CD14-positive monocyte (primary cell): ENCODE measurements at regions not wholly inside any gene's neighbourhood (a gene's known extent, or its start where the extent isn't known, plus 50 kb on each side); places are given as distances from the start of the nearest gene placed in this dataset.

Experiments
- DNase-seq, 3 donors: peaks; one replicate each; pipeline ENCODE4 v3.0.0-alpha.2; 2011 to 2022
- H2AFZ ChIP-seq: 2 replicates; pipeline ENCODE4 v1.6.0; 2012; ENCODE audit warnings: mild to moderate bottlenecking, low read depth, low read length, inconsistent platforms; ENCODE audit not compliant: insufficient read depth, poor library complexity, severe bottlenecking
- H3K27ac ChIP-seq, 2 donors: 1 replicate in 1 of 2; 2 replicates in 1 of 2; pipeline ENCODE4 v1.5.1; 2012 to 2013; ENCODE audit warnings: low read length in 2 of 2, control low read depth in 1 of 2, inconsistent platforms in 1 of 2, low read depth in 1 of 2, mild to moderate bottlenecking in 1 of 2
- H3K27me3 ChIP-seq, 2 donors: one replicate each; pipeline versions ENCODE4 v1.6.0 to v1.6.1; 2011 to 2013; ENCODE audit warnings: low read length in 2 of 2; ENCODE audit not compliant: control insufficient read depth in 2 of 2, insufficient read depth in 2 of 2
- H3K36me3 ChIP-seq, 2 donors: replicated peaks in 1 of 2; 1 replicate in 1 of 2; 2 replicates in 1 of 2; pipeline versions ENCODE4 v1.5.1 to v1.6.1; 2012 to 2013; ENCODE audit warnings: low read length in 2 of 2, control low read depth in 1 of 2, inconsistent platforms in 1 of 2, mild to moderate bottlenecking in 1 of 2; ENCODE audit not compliant: insufficient read depth in 2 of 2, control insufficient read depth in 1 of 2
- H3K4me1 ChIP-seq, 2 donors: 1 replicate in 1 of 2; 2 replicates in 1 of 2; pipeline versions ENCODE4 v1.5.1 to v1.6.1; 2012 to 2013; ENCODE audit warnings: low read length in 2 of 2, control low read depth in 1 of 2, inconsistent platforms in 1 of 2, mild to moderate bottlenecking in 1 of 2, moderate library complexity in 1 of 2; ENCODE audit not compliant: insufficient read depth in 2 of 2, control insufficient read depth in 1 of 2
- H3K4me2 ChIP-seq: replicated peaks from 2 replicates; pipeline ENCODE3; 2012; ENCODE audit warnings: low read length, moderate library complexity, mild to moderate bottlenecking; ENCODE audit not compliant: poor library complexity, severe bottlenecking; ENCODE audit errors: extremely low read depth
- H3K4me3 ChIP-seq, 3 experiments: fragments of 200-600 bp in 1 of 3; sonication (generic) in 1 of 3; replicated peaks in 1 of 3; 1 replicate in 2 of 3; 2 replicates in 1 of 3; pipeline ENCODE4 v1.5.1; 2011 to 2013; ENCODE audit warnings: low read length in 3 of 3, mild to moderate bottlenecking in 3 of 3, control low read depth in 2 of 3, low read depth in 2 of 3, inconsistent platforms in 1 of 3, moderate library complexity in 1 of 3
- H3K79me2 ChIP-seq: 2 replicates; pipeline ENCODE4 v1.6.0; 2012; ENCODE audit warnings: mild to moderate bottlenecking, control low read depth, inconsistent platforms, low read length, moderate library complexity; ENCODE audit not compliant: insufficient read depth
- H3K9ac ChIP-seq: 2 replicates; pipeline ENCODE4 v1.6.0; 2017; ENCODE audit warnings: low read length, mild to moderate bottlenecking; ENCODE audit not compliant: insufficient read depth, poor library complexity, severe bottlenecking
- H3K9me3 ChIP-seq, 2 donors: replicated peaks in 1 of 2; 1 replicate in 1 of 2; 2 replicates in 1 of 2; pipeline versions ENCODE4 v1.5.1 to v1.6.1; 2012 to 2013; ENCODE audit warnings: low read length in 2 of 2, control low read depth in 1 of 2; ENCODE audit not compliant: control insufficient read depth in 1 of 2, insufficient read depth in 1 of 2
- H4K20me1 ChIP-seq: 2 replicates; pipeline ENCODE4 v1.6.0; 2012; ENCODE audit warnings: mild to moderate bottlenecking, low read length, control low read depth, moderate library complexity; ENCODE audit not compliant: insufficient read depth
- H3K27ac Mint-ChIP-seq, 7 donors: one replicate each; pipeline ENCODE4 v1.8.0; 2020; ENCODE audit warnings: mild to moderate bottlenecking in 7 of 7, mixed read lengths in 7 of 7, moderate library complexity in 6 of 7, inconsistent platforms in 2 of 7
- H3K27me3 Mint-ChIP-seq, 3 donors: one replicate each; pipeline ENCODE4 v1.8.0; 2021 to 2022; ENCODE audit warnings: low read depth in 3 of 3, mild to moderate bottlenecking in 3 of 3, mixed read lengths in 3 of 3, moderate library complexity in 3 of 3, inconsistent platforms in 1 of 3
- H3K36me3 Mint-ChIP-seq, 2 donors: one replicate each; pipeline ENCODE4 v1.8.0; 2020; ENCODE audit warnings: mixed read lengths in 2 of 2, inconsistent platforms in 1 of 2, mild to moderate bottlenecking in 1 of 2
- H3K4me1 Mint-ChIP-seq: one replicate; pipeline ENCODE4 v1.8.0; 2020; ENCODE audit warnings: mild to moderate bottlenecking, mixed read lengths
- H3K4me3 Mint-ChIP-seq, 2 donors: one replicate each; pipeline ENCODE4 v1.8.0; 2020; ENCODE audit warnings: mild to moderate bottlenecking in 2 of 2, mixed read lengths in 2 of 2, moderate library complexity in 1 of 2
- H3K9me3 Mint-ChIP-seq, 7 donors: one replicate each; pipeline ENCODE4 v1.8.0; 2020 to 2022; ENCODE audit warnings: mixed read lengths in 7 of 7, mild to moderate bottlenecking in 6 of 7, moderate library complexity in 6 of 7, inconsistent platforms in 2 of 7
- WGBS: methylation state at CpG from one replicate; pipeline ENCODE4 v1.1.5; 2013; ENCODE audit warnings: missing lambda C conversion rate; ENCODE audit not compliant: insufficient coverage; 5-methylcytosine and 5-hydroxymethylcytosine counted together
- intact Hi-C, 2 donors: fragments of 100-400 bp; cut with micrococcal nuclease; formaldehyde crosslinking; loops; one replicate each; pipeline versions ENCODE4 v1.15.0 to v1.15.1; 2023
- TF ChIP-seq, protein P1 (sequence below): fragments of 200-600 bp; IDR thresholded peaks from one replicate; pipeline ENCODE4 v1.8.0; 2022; ENCODE audit warnings: antibody characterized with exemption, mild to moderate bottlenecking

DNA sequence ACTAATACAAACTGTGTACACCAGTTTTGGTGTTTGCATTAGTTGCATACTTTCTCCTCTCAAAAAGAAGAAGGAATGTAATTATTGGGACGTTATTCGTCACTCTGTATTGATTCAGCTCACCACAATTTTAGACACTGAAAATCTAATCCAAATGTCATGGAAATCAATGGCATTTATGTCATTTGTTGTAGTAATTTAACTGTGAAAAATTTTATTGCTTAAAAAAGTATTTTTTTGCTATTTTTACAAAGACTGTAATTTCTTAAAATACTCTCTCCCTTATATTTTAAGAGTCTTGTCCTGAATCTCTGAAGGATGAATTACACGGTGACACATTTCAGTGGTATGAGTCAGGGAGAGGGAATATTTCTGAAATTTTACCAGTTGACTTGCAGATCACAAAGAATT lies 2117.6 kb downstream of the PCDH9 start:
- Histone ChIP-seq H3K9ac (no peak overlapping the region), H3K4me1 (no peaks in the 10 kb centered on the region), H3K9me3 (peaks cover 6 to 8% of the 10 kb centered on the region in 2 donors), H3K4me2 (no peak overlapping the region), H3K27me3 (no peaks in the 10 kb centered on the region), H4K20me1 (no peaks in the 10 kb centered on the region), H3K4me3 (no peak overlapping the region), H3K36me3 (no peaks in the 10 kb centered on the region), H3K27ac (no peak overlapping the region), H3K79me2 (no peaks in the 10 kb centered on the region), H2AFZ (no peak overlapping the region)
- no CpG with 5 or more reads among the region's 3 CpGs for WGBS
- H3K4me3 Mint-ChIP-seq, result no peak overlapping the region
- H3K4me1 Mint-ChIP-seq, result no peaks in the 10 kb centered on the region
- intact Hi-C loops, result no loop called here
- peaks cover 0 to 8% (median 3%) of the 10 kb centered on the region in 7 donors for H3K9me3 Mint-ChIP-seq
- no peak for DNase-seq
- TF ChIP-seq, protein P1, sequence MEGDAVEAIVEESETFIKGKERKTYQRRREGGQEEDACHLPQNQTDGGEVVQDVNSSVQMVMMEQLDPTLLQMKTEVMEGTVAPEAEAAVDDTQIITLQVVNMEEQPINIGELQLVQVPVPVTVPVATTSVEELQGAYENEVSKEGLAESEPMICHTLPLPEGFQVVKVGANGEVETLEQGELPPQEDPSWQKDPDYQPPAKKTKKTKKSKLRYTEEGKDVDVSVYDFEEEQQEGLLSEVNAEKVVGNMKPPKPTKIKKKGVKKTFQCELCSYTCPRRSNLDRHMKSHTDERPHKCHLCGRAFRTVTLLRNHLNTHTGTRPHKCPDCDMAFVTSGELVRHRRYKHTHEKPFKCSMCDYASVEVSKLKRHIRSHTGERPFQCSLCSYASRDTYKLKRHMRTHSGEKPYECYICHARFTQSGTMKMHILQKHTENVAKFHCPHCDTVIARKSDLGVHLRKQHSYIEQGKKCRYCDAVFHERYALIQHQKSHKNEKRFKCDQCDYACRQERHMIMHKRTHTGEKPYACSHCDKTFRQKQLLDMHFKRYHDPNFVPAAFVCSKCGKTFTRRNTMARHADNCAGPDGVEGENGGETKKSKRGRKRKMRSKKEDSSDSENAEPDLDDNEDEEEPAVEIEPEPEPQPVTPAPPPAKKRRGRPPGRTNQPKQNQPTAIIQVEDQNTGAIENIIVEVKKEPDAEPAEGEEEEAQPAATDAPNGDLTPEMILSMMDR, result no peak
- no peak overlapping the region for H3K27ac Mint-ChIP-seq
- H3K27me3 Mint-ChIP-seq, result no peaks in the 10 kb centered on the region
- no peaks in the 10 kb centered on the region for H3K36me3 Mint-ChIP-seq

GRCh38 chr13:65112123-65112522 lies 2118.0 kb downstream of the PCDH9 start:
- Histone ChIP-seq H3K27ac (no peak overlapping the region), H3K79me2 (no peaks in the 10 kb centered on the region), H3K4me2 (no peak overlapping the region), H3K4me1 (no peaks in the 10 kb centered on the region), H2AFZ (no peak overlapping the region), H4K20me1 (no peaks in the 10 kb centered on the region), H3K9ac (no peak overlapping the region), H3K27me3 (no peaks in the 10 kb centered on the region), H3K9me3 (peaks cover 6 to 8% of the 10 kb centered on the region in 2 donors), H3K4me3 (no peak overlapping the region), H3K36me3 (no peaks in the 10 kb centered on the region)
- TF ChIP-seq, protein P1, result no peak
- intact Hi-C loops, result no loop called here
- Mint-ChIP-seq H3K27me3 (no peaks in the 10 kb centered on the region), H3K36me3 (no peaks in the 10 kb centered on the region), H3K9me3 (peaks cover 0 to 9% (median 3%) of the 10 kb centered on the region in 7 donors), H3K27ac (no peak overlapping the region), H3K4me1 (no peaks in the 10 kb centered on the region), H3K4me3 (no peak overlapping the region)
- no peak for DNase-seq
- WGBS, result no CpG with 5 or more reads among the region's 1 CpG
